Gastrocnemius medialis (tissue), 4 donors: ENCODE measurements at regions not wholly inside any gene's neighbourhood (a gene's known extent, or its start where the extent isn't known, plus 50 kb on each side); places are given as distances from the start of the nearest gene placed in this dataset.
"Not testable (repeated sequence)": the region's sequence is repeated elsewhere in the genome, so short reads cannot be mapped to it uniquely, and the experiment has no call there.

ENCODE experiments used
- ATAC-seq, 2 donors: fragments of 150-250 bp; one replicate each; pipeline ENCODE4 v1.9.1; 2016
- DNase-seq, 2 donors: peaks; one replicate each; pipeline ENCODE4 v3.0.0-alpha.2; 2019
- H3K27ac ChIP-seq, 4 donors: fragments of 200-600 bp; sonication (generic); 1 replicate in 1 of 4; 2 replicates in 3 of 4; pipeline ENCODE4 v1.5.1; 2016 to 2018; ENCODE audit warnings: mild to moderate bottlenecking in 2 of 4, moderate library complexity in 1 of 4
- H3K27me3 ChIP-seq, 3 donors: fragments of 200-600 bp; sonication (generic) in 2 of 3; 1 replicate in 1 of 3; 2 replicates in 2 of 3; pipeline versions ENCODE4 v1.5.1 to v1.6.0; 2016 to 2019; ENCODE audit warnings: mild to moderate bottlenecking in 1 of 3, moderate library complexity in 1 of 3
- H3K36me3 ChIP-seq, 2 donors: fragments of 200-600 bp; sonication (generic) in 1 of 2; one replicate each; pipeline ENCODE4 v1.5.1; 2017 to 2018
- H3K4me1 ChIP-seq, 2 donors: fragments of 200-600 bp; sonication (generic) in 1 of 2; one replicate each; pipeline ENCODE4 v1.5.1; 2016 to 2017; ENCODE audit warnings: mild to moderate bottlenecking in 2 of 2
- H3K4me3 ChIP-seq, 4 donors: fragments of 200-600 bp; sonication (generic) in 3 of 4; 1 replicate in 1 of 4; 2 replicates in 3 of 4; pipeline ENCODE4 v1.5.1; 2016 to 2019; ENCODE audit warnings: mild to moderate bottlenecking in 2 of 4
- H3K9me3 ChIP-seq, 3 donors: fragments of 200-600 bp; sonication (generic) in 2 of 3; 1 replicate in 1 of 3; 2 replicates in 2 of 3; pipeline ENCODE4 v1.5.1; 2016 to 2019
- POLR2A ChIP-seq, 2 donors: fragments of 450-650 bp; IDR thresholded peaks; one replicate each; pipeline ENCODE4 v1.6.1; 2017; ENCODE audit warnings: antibody characterized with exemption in 2 of 2, mild to moderate bottlenecking in 2 of 2, moderate library complexity in 2 of 2
- in situ Hi-C, 4 donors: fragments of 200-750 bp; cut with MboI; loops; one replicate each; pipeline versions ENCODE4 v1.15.0 to v1.8.0; 2017; ENCODE audit warnings: low sequenced_read_pairs in 4 of 4
- intact Hi-C: fragments of 100-400 bp; cut with DNase I; formaldehyde crosslinking; loops from one replicate; pipeline ENCODE4 v1.15.1; 2023; ENCODE audit warnings: low total_unique reads
- TF ChIP-seq, protein P1 (sequence below), 5 experiments: fragments of 450-650 bp in 3 of 5; fragments of 200-600 bp in 2 of 5; sonication (generic) in 2 of 5; IDR thresholded peaks in 4 of 5; conservative IDR thresholded peaks in 1 of 5; 1 replicate in 4 of 5; 2 replicates in 1 of 5; pipeline ENCODE4 v1.5.1; 2016 to 2019; ENCODE audit warnings: antibody characterized with exemption in 5 of 5, mild to moderate bottlenecking in 3 of 5, moderate library complexity in 3 of 5

DNA sequence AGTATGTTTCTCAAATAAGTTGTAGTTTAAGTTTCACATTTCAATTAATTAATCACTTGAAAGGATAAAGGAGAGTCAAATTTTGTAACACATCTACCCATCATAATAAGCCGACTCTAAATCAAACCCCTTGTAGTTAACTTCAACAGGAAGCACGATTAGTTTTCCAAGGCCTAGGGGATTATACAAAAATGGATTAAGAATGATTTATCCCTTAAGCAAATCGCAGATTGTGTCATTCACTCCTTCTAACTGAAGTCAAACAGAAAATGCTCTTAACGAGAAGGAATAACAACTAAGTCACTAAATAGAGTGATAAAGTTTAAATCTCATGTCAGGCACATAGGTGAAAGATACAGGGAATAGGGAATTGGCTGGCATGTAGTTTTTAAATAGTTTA lies 792.8 kb downstream of the ZPLD1 start:
- Histone ChIP-seq H3K27me3 (no peaks in the 10 kb centered on the region), H3K27ac (no peak overlapping the region), H3K4me1 (no peaks in the 10 kb centered on the region), H3K4me3 (no peak overlapping the region), H3K36me3 (no peaks in the 10 kb centered on the region), H3K9me3 (no peaks in the 10 kb centered on the region)
- TF ChIP-seq, protein P1, sequence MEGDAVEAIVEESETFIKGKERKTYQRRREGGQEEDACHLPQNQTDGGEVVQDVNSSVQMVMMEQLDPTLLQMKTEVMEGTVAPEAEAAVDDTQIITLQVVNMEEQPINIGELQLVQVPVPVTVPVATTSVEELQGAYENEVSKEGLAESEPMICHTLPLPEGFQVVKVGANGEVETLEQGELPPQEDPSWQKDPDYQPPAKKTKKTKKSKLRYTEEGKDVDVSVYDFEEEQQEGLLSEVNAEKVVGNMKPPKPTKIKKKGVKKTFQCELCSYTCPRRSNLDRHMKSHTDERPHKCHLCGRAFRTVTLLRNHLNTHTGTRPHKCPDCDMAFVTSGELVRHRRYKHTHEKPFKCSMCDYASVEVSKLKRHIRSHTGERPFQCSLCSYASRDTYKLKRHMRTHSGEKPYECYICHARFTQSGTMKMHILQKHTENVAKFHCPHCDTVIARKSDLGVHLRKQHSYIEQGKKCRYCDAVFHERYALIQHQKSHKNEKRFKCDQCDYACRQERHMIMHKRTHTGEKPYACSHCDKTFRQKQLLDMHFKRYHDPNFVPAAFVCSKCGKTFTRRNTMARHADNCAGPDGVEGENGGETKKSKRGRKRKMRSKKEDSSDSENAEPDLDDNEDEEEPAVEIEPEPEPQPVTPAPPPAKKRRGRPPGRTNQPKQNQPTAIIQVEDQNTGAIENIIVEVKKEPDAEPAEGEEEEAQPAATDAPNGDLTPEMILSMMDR (IDR thresholded peaks at IDR 0.05 in 4 of 5, conservative IDR thresholded peaks at IDR 0.05 in 1 of 5) = no peak
- no peak for TF ChIP-seq POLR2A (IDR thresholded peaks at IDR 0.05)
- intact Hi-C loops = no loop called here
- no peak for DNase-seq
- in situ Hi-C loops = no loop called here
- no peak for ATAC-seq

DNA sequence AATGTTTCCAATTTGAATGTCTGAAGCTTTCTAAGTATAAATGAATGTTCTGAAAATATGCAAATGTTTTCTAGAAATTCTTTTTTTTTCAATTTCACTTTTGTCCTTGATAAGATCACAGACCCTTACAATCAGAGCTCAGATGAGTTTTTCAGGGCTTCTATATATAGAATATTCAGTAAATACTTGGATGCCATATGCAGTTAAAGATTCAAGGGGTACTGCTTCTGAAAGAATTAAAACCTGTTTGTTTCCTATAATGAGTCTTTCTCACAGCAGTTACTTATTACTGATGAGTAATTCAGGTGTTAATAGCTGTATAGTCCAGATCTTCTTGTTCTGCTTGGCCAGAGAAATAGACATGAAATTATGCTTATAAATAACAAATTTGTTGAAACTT lies 812.6 kb downstream of the ZPLD1 start:
- ATAC-seq = no peak
- intact Hi-C loops = no loop called here
- H3K36me3 ChIP-seq = no peaks in the 10 kb centered on the region

DNA sequence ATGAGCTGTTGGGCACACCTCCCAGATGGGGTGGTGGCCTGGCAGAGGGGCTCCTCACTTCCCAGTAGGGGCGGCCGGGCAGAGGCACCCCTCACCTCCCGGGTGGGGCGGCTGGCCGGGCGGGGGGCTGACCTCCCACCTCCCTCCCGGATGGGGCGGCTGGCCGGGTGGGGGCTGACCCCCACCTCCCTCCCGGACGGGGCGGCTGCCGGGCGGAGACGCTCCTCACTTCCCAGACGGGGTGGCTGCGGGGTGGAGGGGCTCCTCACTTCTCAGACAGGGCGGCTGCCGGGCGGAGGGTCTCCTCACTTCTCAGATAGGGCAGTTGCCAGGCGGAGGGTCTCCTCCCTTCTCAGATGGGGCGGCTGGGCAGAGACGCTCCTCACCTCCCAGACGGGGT lies 820.0 kb downstream of the ZPLD1 start:
- H3K4me3 ChIP-seq, H3K4me1 ChIP-seq, DNase-seq, H3K9me3 ChIP-seq, H3K27ac ChIP-seq, ATAC-seq, in situ Hi-C loops, H3K36me3 ChIP-seq, H3K27me3 ChIP-seq, intact Hi-C loops: not testable (repeated sequence)

More for the DNA sequence above, 812.6 kb downstream of the ZPLD1 start:
- TF ChIP-seq POLR2A (IDR thresholded peaks at IDR 0.05) = no peak
- TF ChIP-seq, protein P1 (IDR thresholded peaks at IDR 0.05 in 4 of 5, conservative IDR thresholded peaks at IDR 0.05 in 1 of 5) = no peak
- DNase-seq = no peak
- in situ Hi-C loops = no loop called here
- H3K4me1 ChIP-seq = no peaks in the 10 kb centered on the region
- no peak overlapping the region for H3K27ac ChIP-seq
- H3K4me3 ChIP-seq = no peak overlapping the region
- H3K27me3 ChIP-seq = no peaks in the 10 kb centered on the region
- no peaks in the 10 kb centered on the region for H3K9me3 ChIP-seq

DNA sequence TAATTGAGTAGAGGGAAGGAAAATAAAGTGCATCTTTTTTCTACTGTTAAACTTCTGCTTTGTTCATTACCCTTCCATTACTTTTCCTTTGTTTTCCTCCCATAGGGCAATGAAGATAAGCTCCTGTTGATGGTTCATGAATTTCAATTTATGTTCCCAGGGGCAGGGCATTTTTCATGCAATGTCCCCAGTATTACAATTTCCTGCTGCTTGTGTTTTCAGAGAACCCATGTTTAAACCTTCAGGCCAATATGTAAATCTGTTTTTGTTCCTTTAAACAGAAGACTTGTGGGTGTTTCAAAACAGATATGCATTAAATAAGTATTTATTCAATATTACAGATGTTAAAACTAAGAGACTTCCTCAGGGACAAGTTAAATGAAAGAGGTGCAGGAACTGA lies 834.5 kb downstream of the ZPLD1 start:
- ATAC-seq (no peak), DNase-seq (no peak)
- intact Hi-C loops (no loop called here), in situ Hi-C loops (no loop called here)
- H3K9me3 ChIP-seq = no peaks in the 10 kb centered on the region
- H3K27me3 ChIP-seq = no peaks in the 10 kb centered on the region
- H3K4me3 ChIP-seq = no peak overlapping the region
- no peak overlapping the region for H3K27ac ChIP-seq
- H3K36me3 ChIP-seq = no peaks in the 10 kb centered on the region
- no peaks in the 10 kb centered on the region for H3K4me1 ChIP-seq
- no peak for TF ChIP-seq POLR2A (IDR thresholded peaks at IDR 0.05)
- TF ChIP-seq, protein P1 (IDR thresholded peaks at IDR 0.05 in 4 of 5, conservative IDR thresholded peaks at IDR 0.05 in 1 of 5) = no peak

DNA sequence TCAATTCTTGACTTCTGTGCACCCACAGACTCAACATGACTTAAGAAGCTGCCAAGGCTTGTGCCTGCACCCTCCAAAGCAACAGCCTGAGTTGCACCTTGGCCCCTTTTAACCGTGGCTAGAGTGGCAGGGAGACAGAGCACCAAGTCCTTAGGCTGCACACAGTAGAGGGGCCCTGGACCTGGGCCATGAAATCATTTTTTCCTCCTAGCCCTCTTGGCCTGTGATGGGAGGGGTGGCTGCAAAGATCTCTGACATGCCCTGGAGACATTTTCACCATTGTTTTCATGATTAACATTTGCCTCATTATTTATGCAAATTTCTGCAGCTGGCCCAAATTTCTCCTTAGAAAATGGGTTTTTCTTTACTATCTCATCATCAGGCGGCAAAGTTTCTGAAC lies 836.8 kb downstream of the ZPLD1 start:
- TF ChIP-seq, protein P1 (IDR thresholded peaks at IDR 0.05 in 4 of 5, conservative IDR thresholded peaks at IDR 0.05 in 1 of 5) = no peak
- no peak for TF ChIP-seq POLR2A (IDR thresholded peaks at IDR 0.05)
- Histone ChIP-seq H3K27me3 (no peaks in the 10 kb centered on the region), H3K4me3 (no peak overlapping the region)

More for the DNA sequence above, 836.8 kb downstream of the ZPLD1 start:
- no peak overlapping the region for H3K27ac ChIP-seq
- in situ Hi-C loops = no loop called here
- DNase-seq (no peak), ATAC-seq (no peak)
- intact Hi-C loops = no loop called here
- no peaks in the 10 kb centered on the region for H3K36me3 ChIP-seq
- no peaks in the 10 kb centered on the region for H3K9me3 ChIP-seq
- H3K4me1 ChIP-seq = no peaks in the 10 kb centered on the region
